WERI-Rb-1 (cell line): ENCODE measurements at regions not wholly inside any gene's neighbourhood (a gene's known extent, or its start where the extent isn't known, plus 50 kb on each side); places are given as distances from the start of the nearest gene placed in this dataset.
A peak's percentile ranks its signal among the peaks of the same experiment; 100 is the strongest.

ENCODE experiments used
- DNase-seq: peaks from one replicate; pipeline ENCODE4 v3.0.0-alpha.2; 2020
- H3K27ac ChIP-seq: fragments of 250-450 bp; sonication (Bioruptor Pico); 2 replicates; pipeline ENCODE4 v1.5.1; 2020; ENCODE audit warnings: mild to moderate bottlenecking, moderate library complexity
- H3K27me3 ChIP-seq: fragments of 250-450 bp; sonication (Bioruptor Pico); 2 replicates; pipeline ENCODE4 v1.5.1; 2021; ENCODE audit warnings: mild to moderate bottlenecking, low read depth, moderate library complexity; ENCODE audit not compliant: insufficient read depth, severe bottlenecking
- H3K36me3 ChIP-seq: fragments of 250-450 bp; sonication (Bioruptor Pico); 2 replicates; pipeline ENCODE4 v1.5.1; 2020; ENCODE audit warnings: mild to moderate bottlenecking, moderate library complexity
- H3K4me3 ChIP-seq: 2 replicates; pipeline ENCODE4 v1.5.1; 2011; ENCODE audit warnings: low read depth, mild to moderate bottlenecking, control low read depth, low read length
- H3K9me3 ChIP-seq: fragments of 250-450 bp; sonication (Bioruptor Pico); 2 replicates; pipeline ENCODE4 v1.5.1; 2021; ENCODE audit warnings: mild to moderate bottlenecking, moderate library complexity; ENCODE audit not compliant: severe bottlenecking
- TF ChIP-seq, protein P1 (sequence below): IDR thresholded peaks from 2 replicates; pipeline ENCODE4 v1.5.1; 2011; ENCODE audit warnings: low read depth, mild to moderate bottlenecking, control low read depth, inconsistent platforms, low read length

DNA sequence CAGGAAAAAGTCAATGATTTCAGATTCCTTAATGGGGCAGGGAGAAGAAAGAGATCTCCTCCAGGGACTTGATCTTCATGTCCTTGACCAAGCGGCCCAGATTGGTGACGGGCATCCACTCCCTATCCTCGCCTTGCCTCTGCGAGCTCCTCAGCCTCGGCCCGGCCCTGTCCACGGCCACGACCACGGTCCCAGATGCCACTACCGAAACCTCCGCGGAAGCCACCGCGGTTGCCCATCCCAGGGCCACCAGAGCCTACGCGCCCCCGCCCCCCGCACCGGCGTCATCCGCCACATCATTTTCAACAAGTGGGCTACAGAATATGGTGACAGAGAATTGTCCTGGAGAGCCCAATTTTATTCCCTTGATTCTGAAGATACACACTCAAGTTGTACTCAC, 751.2 kb upstream of the PABPC4L start:
- Histone ChIP-seq H3K9me3 (no peaks in the 10 kb centered on the region), H3K27ac (no peak overlapping the region), H3K27me3 (no peaks in the 10 kb centered on the region), H3K36me3 (no peaks in the 10 kb centered on the region), H3K4me3 (no peak overlapping the region)
- TF ChIP-seq, protein P1, sequence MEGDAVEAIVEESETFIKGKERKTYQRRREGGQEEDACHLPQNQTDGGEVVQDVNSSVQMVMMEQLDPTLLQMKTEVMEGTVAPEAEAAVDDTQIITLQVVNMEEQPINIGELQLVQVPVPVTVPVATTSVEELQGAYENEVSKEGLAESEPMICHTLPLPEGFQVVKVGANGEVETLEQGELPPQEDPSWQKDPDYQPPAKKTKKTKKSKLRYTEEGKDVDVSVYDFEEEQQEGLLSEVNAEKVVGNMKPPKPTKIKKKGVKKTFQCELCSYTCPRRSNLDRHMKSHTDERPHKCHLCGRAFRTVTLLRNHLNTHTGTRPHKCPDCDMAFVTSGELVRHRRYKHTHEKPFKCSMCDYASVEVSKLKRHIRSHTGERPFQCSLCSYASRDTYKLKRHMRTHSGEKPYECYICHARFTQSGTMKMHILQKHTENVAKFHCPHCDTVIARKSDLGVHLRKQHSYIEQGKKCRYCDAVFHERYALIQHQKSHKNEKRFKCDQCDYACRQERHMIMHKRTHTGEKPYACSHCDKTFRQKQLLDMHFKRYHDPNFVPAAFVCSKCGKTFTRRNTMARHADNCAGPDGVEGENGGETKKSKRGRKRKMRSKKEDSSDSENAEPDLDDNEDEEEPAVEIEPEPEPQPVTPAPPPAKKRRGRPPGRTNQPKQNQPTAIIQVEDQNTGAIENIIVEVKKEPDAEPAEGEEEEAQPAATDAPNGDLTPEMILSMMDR = no peak
- no peak for DNase-seq

DNA sequence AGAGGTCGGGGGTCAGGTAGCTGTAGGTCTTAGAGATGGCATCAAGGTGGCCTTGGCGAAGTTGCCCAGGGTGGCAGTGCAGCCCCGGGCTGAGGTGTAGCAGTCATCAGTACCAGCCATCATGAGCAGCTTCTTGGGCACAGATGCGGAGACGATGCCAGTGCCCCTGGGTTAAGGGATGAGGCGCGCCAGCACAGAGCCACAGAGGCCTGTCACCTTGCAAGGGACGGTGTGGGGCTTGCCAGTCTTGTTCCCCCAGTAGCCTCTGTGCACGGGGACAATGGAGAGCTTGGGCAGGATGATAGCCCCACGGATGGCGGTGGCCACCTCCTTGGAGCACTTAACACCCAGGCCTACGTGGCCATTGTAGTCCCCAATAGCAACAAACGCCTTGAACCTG, 750.7 kb upstream of the PABPC4L start:
- Histone ChIP-seq H3K27ac (no peak overlapping the region), H3K9me3 (no peaks in the 10 kb centered on the region), H3K36me3 (no peaks in the 10 kb centered on the region), H3K4me3 (no peak overlapping the region), H3K27me3 (no peaks in the 10 kb centered on the region)
- no peak for DNase-seq
- TF ChIP-seq, protein P1 = no peak

DNA sequence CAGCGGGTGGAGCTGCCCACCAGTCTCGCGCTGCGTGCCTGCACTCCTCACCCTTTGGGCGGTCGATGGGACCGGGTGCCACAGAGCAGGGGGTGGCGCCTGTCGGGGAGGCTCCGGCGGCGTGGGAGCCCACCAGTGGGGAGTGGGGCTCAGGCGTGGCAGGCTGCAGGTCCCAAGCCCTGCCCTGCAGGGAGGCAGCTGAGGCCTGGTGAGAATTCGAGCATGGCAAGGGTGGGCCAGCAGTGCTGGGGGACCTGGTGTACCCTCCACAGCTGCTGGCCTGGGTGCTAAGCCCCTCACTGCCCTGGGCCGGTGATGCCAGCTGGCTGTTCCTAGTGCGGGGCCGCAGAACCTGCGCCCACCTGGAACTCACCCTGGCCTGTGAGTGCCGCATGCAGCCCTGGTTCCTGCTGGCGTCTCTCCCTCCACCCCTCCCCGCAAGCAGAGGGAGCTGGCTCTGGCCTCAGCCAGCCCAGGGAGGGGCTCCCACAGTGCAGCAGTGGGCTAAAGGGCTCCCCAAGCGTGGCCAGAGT, 746.6 kb upstream of the PABPC4L start:
- H3K27me3 ChIP-seq = no peaks in the 10 kb centered on the region
- no peaks in the 10 kb centered on the region for H3K9me3 ChIP-seq
- H3K4me3 ChIP-seq = no peak overlapping the region
- H3K27ac ChIP-seq = no peak overlapping the region
- DNase-seq = no peak
- no peaks in the 10 kb centered on the region for H3K36me3 ChIP-seq
- TF ChIP-seq, protein P1 = no peak

DNA sequence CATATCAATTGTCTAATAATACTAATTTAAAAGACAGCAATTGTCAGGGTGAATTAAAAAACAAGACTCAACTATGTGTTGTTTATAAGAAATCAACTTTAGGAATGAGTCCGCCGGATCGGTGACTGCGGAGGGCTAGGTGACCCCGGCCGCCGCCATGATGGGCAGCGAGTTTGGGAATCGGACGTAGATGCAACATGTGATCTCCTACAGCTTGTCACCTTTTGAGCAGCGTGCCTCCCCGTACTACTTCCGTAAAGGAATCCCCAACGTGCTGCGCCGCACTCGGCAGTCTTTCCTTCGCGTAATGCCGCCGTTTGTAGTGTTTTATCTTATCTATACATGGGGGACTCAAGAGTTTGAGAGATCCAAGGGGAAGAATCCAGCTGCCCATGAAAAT, 742.5 kb upstream of the PABPC4L start:
- Histone ChIP-seq H3K27me3 (no peaks in the 10 kb centered on the region), H3K27ac (no peak overlapping the region), H3K36me3 (no peaks in the 10 kb centered on the region), H3K9me3 (no peaks in the 10 kb centered on the region), H3K4me3 (no peak overlapping the region)
- DNase-seq = no peak
- TF ChIP-seq, protein P1 = no peak

DNA sequence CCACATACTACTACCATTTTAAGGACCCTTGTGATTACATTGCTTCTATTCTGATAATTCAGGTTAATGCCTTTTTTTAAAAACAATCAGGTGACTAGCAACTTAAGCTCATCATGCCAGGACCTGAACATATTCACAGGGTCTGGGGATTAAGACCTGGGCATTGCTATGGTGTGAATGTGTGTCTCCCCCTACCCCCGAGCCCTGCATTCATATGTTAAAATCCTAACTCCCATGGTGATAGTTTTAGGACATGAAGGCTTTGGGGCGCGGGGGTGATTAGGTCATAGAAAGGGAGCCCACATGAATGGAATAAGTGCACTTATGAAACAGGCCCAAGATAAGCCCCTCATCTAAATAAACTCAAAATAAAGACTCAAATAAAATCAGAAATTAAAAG, 734.4 kb upstream of the PABPC4L start:
- Histone ChIP-seq H3K4me3 (no peak overlapping the region), H3K9me3 (no peaks in the 10 kb centered on the region), H3K27ac (no peak overlapping the region), H3K27me3 (no peaks in the 10 kb centered on the region), H3K36me3 (no peaks in the 10 kb centered on the region)
- no peak for DNase-seq
- TF ChIP-seq, protein P1 = no peak

DNA sequence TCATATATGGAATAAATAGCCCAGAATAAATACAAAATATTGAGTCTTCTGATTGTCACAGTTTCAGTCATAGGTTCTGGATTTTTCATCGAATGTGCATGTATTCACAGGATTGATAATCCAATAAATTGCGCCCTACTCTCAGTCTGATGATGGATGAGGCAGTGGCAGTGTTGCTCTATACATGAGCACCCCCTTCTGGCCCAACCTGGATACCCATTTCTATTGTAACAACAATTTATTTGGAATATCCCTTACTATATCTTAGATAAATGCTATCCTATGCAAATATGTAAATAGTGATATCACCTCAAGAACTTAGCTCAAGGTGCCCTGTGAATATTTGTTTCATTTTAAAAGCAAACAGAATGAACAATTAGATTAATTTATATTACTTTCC, 733.7 kb upstream of the PABPC4L start:
- TF ChIP-seq, protein P1 = peak; percentile 50
- DNase-seq = peak; percentile 44
- Histone ChIP-seq H3K36me3 (no peaks in the 10 kb centered on the region), H3K4me3 (no peak overlapping the region), H3K27ac (no peak overlapping the region), H3K9me3 (no peaks in the 10 kb centered on the region), H3K27me3 (no peaks in the 10 kb centered on the region)
